ENCODE measurements at regions not wholly inside any gene's neighbourhood (a gene's known extent, or its start where the extent isn't known, plus 50 kb on each side); places are given as distances from the start of the nearest gene placed in this dataset.

DNA sequence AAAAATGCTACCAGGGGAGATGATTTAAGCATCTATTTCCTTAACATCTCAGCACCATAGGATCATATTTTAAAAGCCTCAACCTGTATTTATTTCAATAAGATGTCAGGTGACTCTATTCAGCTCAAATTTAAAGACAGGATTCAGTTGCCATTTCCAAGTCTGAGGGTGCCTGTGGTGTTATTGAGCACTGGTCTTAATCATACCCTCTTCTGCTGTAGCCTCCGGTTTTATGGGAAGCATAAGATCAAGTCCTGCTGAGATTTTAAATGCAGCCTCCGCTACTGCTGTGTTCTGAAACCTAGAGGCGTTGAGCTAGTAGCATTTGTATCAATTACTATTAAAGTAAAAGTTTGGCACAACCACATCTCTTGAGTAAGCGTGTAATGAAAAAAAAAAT lies 185.7 kb upstream of the NWD2 start:
- H3K27ac ChIP-seq, result no peak overlapping the region
- no peak overlapping the region for H3K4me3 ChIP-seq (ENCODE audit: low read depth, low read length)
- TF ChIP-seq, protein P1, sequence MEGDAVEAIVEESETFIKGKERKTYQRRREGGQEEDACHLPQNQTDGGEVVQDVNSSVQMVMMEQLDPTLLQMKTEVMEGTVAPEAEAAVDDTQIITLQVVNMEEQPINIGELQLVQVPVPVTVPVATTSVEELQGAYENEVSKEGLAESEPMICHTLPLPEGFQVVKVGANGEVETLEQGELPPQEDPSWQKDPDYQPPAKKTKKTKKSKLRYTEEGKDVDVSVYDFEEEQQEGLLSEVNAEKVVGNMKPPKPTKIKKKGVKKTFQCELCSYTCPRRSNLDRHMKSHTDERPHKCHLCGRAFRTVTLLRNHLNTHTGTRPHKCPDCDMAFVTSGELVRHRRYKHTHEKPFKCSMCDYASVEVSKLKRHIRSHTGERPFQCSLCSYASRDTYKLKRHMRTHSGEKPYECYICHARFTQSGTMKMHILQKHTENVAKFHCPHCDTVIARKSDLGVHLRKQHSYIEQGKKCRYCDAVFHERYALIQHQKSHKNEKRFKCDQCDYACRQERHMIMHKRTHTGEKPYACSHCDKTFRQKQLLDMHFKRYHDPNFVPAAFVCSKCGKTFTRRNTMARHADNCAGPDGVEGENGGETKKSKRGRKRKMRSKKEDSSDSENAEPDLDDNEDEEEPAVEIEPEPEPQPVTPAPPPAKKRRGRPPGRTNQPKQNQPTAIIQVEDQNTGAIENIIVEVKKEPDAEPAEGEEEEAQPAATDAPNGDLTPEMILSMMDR (IDR thresholded peaks at IDR 0.05; ENCODE audit: low read depth, low read length), result no peak
- H3K36me3 ChIP-seq, result no peaks in the 10 kb centered on the region
- peaks cover 70% of the 10 kb centered on the region for H3K27me3 ChIP-seq (ENCODE audit: insufficient read depth, low read depth, severe bottlenecking)
- no peak for DNase-seq
- H3K9me3 ChIP-seq (ENCODE audit: severe bottlenecking), result peaks cover 2% of the 10 kb centered on the region

DNA sequence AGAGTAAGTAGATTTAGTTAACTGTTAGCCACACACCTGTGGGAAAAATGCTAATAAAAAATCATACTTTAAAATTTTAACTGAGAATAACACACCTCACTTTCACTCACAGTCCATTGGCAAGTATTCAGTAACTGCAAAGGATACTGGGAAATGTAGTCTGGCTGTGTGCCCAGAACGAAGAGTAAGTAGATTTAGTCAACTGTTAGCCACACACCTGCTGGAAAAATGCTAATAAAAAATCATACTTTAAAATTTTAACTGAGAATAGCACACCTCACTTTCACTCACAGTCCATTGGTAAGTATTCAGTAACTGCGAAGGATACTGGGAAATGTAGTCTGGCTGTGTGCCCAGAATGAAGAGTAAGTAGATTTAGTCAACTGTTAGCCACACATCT lies 178.4 kb upstream of the NWD2 start:
- H3K9me3 ChIP-seq (ENCODE audit: severe bottlenecking), result peaks cover 2% of the 10 kb centered on the region
- no peak for DNase-seq
- H3K36me3 ChIP-seq, result no peaks in the 10 kb centered on the region
- TF ChIP-seq, protein P1 (IDR thresholded peaks at IDR 0.05; ENCODE audit: low read depth, low read length), result no peak
- no peak overlapping the region for H3K4me3 ChIP-seq (ENCODE audit: low read depth, low read length)
- no peak overlapping the region for H3K27ac ChIP-seq
- H3K27me3 ChIP-seq (ENCODE audit: insufficient read depth, low read depth, severe bottlenecking), result peaks cover 67% of the 10 kb centered on the region

DNA sequence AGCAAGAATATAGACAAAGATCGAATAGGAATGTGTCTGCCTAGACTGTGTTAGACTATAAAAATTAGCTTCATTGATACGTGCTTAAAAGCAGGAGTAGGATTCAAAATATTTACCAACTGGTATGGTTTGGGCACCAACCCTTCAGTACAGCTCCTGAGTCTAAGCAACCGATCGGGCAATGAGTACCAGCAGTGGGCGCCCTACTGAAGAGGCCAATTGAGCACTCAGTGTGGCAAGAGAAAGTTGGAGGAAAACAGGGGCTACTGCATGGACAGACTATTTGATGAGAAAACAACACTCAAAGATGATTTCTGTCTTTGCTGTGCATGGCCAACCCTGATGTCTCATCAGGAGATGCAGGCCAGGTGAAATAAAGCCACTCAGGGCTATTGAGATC lies 176.0 kb upstream of the NWD2 start:
- no peak overlapping the region for H3K4me3 ChIP-seq (ENCODE audit: low read depth, low read length)
- TF ChIP-seq, protein P1 (IDR thresholded peaks at IDR 0.05; ENCODE audit: low read depth, low read length), result peak; percentile 60
- DNase-seq, result peak; percentile 19
- peaks cover 68% of the 10 kb centered on the region for H3K27me3 ChIP-seq (ENCODE audit: insufficient read depth, low read depth, severe bottlenecking)
- no peak overlapping the region for H3K27ac ChIP-seq
- H3K9me3 ChIP-seq (ENCODE audit: severe bottlenecking), result no peaks in the 10 kb centered on the region
- no peaks in the 10 kb centered on the region for H3K36me3 ChIP-seq

DNA sequence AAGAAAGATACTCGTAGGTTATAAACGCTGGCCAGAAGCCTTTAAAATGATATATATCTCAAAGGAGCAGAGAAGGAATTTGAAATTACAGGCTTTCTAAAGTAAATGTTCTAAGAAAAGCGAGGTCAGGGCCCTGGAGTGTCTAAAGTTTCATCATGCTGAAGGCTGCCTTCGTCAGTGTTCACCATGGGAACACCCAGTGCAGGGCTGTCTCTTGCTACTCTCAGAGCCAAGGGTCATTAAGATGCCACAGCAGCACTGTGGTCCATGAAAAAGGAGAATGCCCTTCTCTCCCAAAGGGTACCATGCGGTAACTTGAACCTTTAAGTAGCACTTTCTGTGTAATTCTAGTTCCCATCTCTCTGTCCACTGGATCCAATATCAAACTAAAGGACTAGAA lies 174.5 kb upstream of the NWD2 start:
- H3K27ac ChIP-seq, result no peak overlapping the region
- peaks cover 68% of the 10 kb centered on the region for H3K27me3 ChIP-seq (ENCODE audit: insufficient read depth, low read depth, severe bottlenecking)
- TF ChIP-seq, protein P1 (IDR thresholded peaks at IDR 0.05; ENCODE audit: low read depth, low read length), result no peak
- H3K9me3 ChIP-seq (ENCODE audit: severe bottlenecking), result peaks cover 4% of the 10 kb centered on the region
- no peaks in the 10 kb centered on the region for H3K36me3 ChIP-seq
- no peak overlapping the region for H3K4me3 ChIP-seq (ENCODE audit: low read depth, low read length)
- no peak for DNase-seq

DNA sequence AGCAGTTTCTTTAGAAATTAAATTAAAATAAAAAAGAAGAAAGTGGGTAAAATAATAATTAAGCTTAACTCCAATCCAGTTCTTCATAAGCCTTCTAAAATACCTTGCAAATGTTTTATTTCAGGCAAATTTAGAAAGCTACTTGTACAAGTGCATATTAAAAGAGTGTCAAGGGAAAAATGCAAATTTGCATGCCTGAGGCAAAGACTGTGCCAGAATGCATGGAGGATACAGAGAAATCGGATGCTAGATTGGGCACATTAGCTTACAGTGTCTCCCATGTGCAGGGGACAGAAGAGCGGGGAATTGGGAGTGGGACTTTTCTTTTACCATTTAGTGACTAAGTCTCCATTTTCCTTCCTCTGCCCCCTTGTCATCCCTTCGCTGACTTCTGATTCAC lies 173.0 kb upstream of the NWD2 start:
- peaks cover 4% of the 10 kb centered on the region for H3K9me3 ChIP-seq (ENCODE audit: severe bottlenecking)
- H3K27me3 ChIP-seq (ENCODE audit: insufficient read depth, low read depth, severe bottlenecking), result peaks cover 71% of the 10 kb centered on the region
- TF ChIP-seq, protein P1 (IDR thresholded peaks at IDR 0.05; ENCODE audit: low read depth, low read length), result no peak
- H3K4me3 ChIP-seq (ENCODE audit: low read depth, low read length), result no peak overlapping the region
- H3K36me3 ChIP-seq, result no peaks in the 10 kb centered on the region
- DNase-seq, result no peak
- no peak overlapping the region for H3K27ac ChIP-seq

DNA sequence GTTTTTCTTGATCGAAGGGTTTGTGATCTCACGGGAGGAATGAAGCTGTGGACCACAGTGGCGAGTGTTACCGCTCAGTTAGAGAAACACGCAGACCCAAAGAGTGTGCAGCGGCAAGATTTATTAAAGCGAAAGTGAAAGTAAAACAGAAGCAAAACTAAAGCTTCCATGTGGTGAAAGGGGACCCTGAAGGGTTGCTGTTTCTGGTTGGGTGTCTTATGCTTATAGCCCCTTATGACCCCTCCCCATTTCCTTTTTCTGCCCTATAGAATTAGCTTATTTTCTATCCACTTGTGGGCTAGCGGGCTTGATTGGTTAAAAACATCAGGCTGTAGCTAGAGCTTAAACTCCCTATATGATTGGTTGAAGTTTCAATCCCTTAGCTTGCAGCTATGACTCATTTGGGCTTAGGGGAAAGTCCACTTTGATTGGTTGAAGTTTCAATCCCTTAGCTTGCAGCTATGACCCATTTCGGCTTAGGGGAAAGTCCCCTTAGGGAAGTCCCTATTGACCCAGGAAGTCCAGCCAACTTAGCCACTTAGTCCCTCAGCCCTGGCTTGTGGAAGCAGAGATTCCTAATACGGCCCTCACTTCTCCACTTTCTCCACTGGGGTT lies 171.2 kb upstream of the NWD2 start:
- Histone ChIP-seq H3K9me3 (ENCODE audit: severe bottlenecking) (peaks cover 4% of the 10 kb centered on the region), H3K4me3 (ENCODE audit: low read depth, low read length) (no peak overlapping the region), H3K36me3 (no peaks in the 10 kb centered on the region), H3K27ac (no peak overlapping the region), H3K27me3 (ENCODE audit: insufficient read depth, low read depth, severe bottlenecking) (peaks cover 69% of the 10 kb centered on the region)
- TF ChIP-seq, protein P1 (IDR thresholded peaks at IDR 0.05; ENCODE audit: low read depth, low read length), result no peak
- no peak for DNase-seq

Data from WERI-Rb-1 (cell line).